HCT116 (cell line): ENCODE measurements at regions not wholly inside any gene's neighbourhood (a gene's known extent, or its start where the extent isn't known, plus 50 kb on each side); places are given as distances from the start of the nearest gene placed in this dataset.

Experiments
- ATAC-seq: fragments of 200-7000 bp; cut with Tn5 transposase; 2 replicates; pipeline ENCODE4 v1.9.1; 2020; ENCODE audit warnings: mild to moderate bottlenecking, moderate library complexity
- BruUV-seq: library from RNA; stranded (reverse); fragments of 400-500 nt; replicated peaks from 2 replicates; lab custom pipeline; 2021; lab: Mats Ljungman, UMichigan
- CTCF ChIA-PET: fragments of 300-600 bp; sonication (Branson Sonifier 250); formaldehyde crosslinking; loops from one replicate; lab custom pipeline; 2021; ENCODE audit warnings: antibody characterized with exemption; lab: Charles Lee
- POLR2A ChIA-PET: fragments of 300-600, 350-600 bp; sonication (Branson Sonifier 250); formaldehyde crosslinking; loops from one replicate; lab custom pipeline; 2021; ENCODE audit warnings: antibody characterized with exemption; lab: Charles Lee
- RAD21 ChIA-PET, 2 experiments: fragments of 300-600 bp; sonication (Branson Sonifier 250); formaldehyde crosslinking; loops; one replicate each; lab custom pipeline; 2023; ENCODE audit warnings: low total read pairs in 2 of 2; ENCODE audit not compliant: uncharacterized antibody in 2 of 2, unreplicated experiment in 2 of 2, low non-redundant PET in 1 of 2; lab: Charles Lee
- DNase-seq: peaks from one replicate; pipeline ENCODE4 v3.0.0-alpha.2; 2010; ENCODE audit warnings: low read depth, low spot score
- H2AFZ ChIP-seq: fragments of 200-600 bp; shearing (Covaris generic), sonication (generic); 2 replicates; pipeline ENCODE4 v1.6.1; 2017; ENCODE audit warnings: low read depth, mixed run types, mixed read lengths, antibody characterized with exemption, low read length; ENCODE audit not compliant: poor library complexity, severe bottlenecking
- H3K27ac ChIP-seq: 2 replicates; pipeline ENCODE4 v1.5.1; 2012; ENCODE audit warnings: low read depth, low read length
- H3K27me3 ChIP-seq: fragments of 200-600 bp; sonication (generic); 2 replicates; pipeline ENCODE4 v1.6.1; 2016; ENCODE audit warnings: mixed run types, low read length, mixed read lengths; ENCODE audit not compliant: insufficient read depth
- H3K36me3 ChIP-seq, 2 experiments: fragments of 200-500 bp in 1 of 2; fragments of 200-600 bp in 1 of 2; sonication (Bioruptor generic) in 1 of 2; sonication (generic) in 1 of 2; 2 replicates each; pipeline versions ENCODE4 v1.5.1 to v1.6.1; 2014 to 2016; ENCODE audit warnings: low read length in 2 of 2, inconsistent platforms in 1 of 2, mixed read lengths in 1 of 2, mixed run types in 1 of 2; ENCODE audit not compliant: insufficient read depth in 2 of 2, control insufficient read depth in 1 of 2
- H3K4me1 ChIP-seq, 2 experiments: fragments of 200-600 bp in 1 of 2; sonication (generic) in 1 of 2; 2 replicates each; pipeline versions ENCODE4 v1.5.1 to v1.6.1; 2012 to 2017; ENCODE audit warnings: low read length in 2 of 2, inconsistent platforms in 1 of 2, mild to moderate bottlenecking in 1 of 2, mixed read lengths in 1 of 2, mixed run types in 1 of 2, moderate library complexity in 1 of 2; ENCODE audit not compliant: insufficient read depth in 2 of 2, control insufficient read depth in 1 of 2
- H3K4me2 ChIP-seq: fragments of 200-600 bp; sonication (generic); 2 replicates; pipeline ENCODE4 v1.6.1; 2017; ENCODE audit warnings: mixed run types, low read length, mixed read lengths
- H3K4me3 ChIP-seq, 2 experiments: fragments of 200-600 bp in 1 of 2; sonication (generic) in 1 of 2; replicated peaks in 1 of 2; 2 replicates each; pipeline ENCODE4 v1.5.1; 2011 to 2016; ENCODE audit warnings: low read length in 2 of 2, control low read depth in 1 of 2, low read depth in 1 of 2, mild to moderate bottlenecking in 1 of 2, mixed read lengths in 1 of 2, mixed run types in 1 of 2
- H3K79me2 ChIP-seq: fragments of 200-600 bp; sonication (generic); 2 replicates; pipeline ENCODE4 v1.6.1; 2017; ENCODE audit warnings: mild to moderate bottlenecking, mixed run types, low read length, moderate library complexity, mixed read lengths; ENCODE audit not compliant: insufficient read depth
- H3K9ac ChIP-seq: fragments of 200-600 bp; sonication (generic); 2 replicates; pipeline ENCODE4 v1.6.1; 2016; ENCODE audit warnings: low read length, mixed read lengths
- H3K9me2 ChIP-seq: fragments of 200-600 bp; sonication (generic), shearing (Covaris generic); 2 replicates; pipeline ENCODE4 v1.6.1; 2017; ENCODE audit warnings: mixed run types, mild to moderate bottlenecking, moderate library complexity; ENCODE audit not compliant: insufficient read depth
- H3K9me3 ChIP-seq, 2 experiments: fragments of 200-500 bp in 1 of 2; fragments of 200-600 bp in 1 of 2; sonication (Bioruptor generic) in 1 of 2; sonication (generic) in 1 of 2; 2 replicates each; pipeline ENCODE4 v1.6.1; 2014 to 2017; ENCODE audit warnings: low read length in 2 of 2, mixed read lengths in 2 of 2, inconsistent platforms in 1 of 2, low read depth in 1 of 2, mild to moderate bottlenecking in 1 of 2, mixed run types in 1 of 2, moderate library complexity in 1 of 2; ENCODE audit not compliant: control insufficient read depth in 1 of 2, insufficient read depth in 1 of 2
- H4K20me1 ChIP-seq: fragments of 200-600 bp; sonication (generic), shearing (Covaris generic); 2 replicates; pipeline ENCODE4 v1.6.1; 2017; ENCODE audit warnings: mixed run types, mild to moderate bottlenecking, moderate library complexity; ENCODE audit not compliant: insufficient read depth
- CBX3 ChIP-seq: IDR thresholded peaks from 2 replicates; pipeline ENCODE4 v1.6.1; 2012; ENCODE audit warnings: low read depth
- CEBPB ChIP-seq: IDR thresholded peaks from 2 replicates; pipeline ENCODE4 v1.6.1; 2012; ENCODE audit warnings: low read depth
- EGR1 ChIP-seq: IDR thresholded peaks from 2 replicates; pipeline ENCODE4 v1.6.1; 2012; ENCODE audit warnings: low read depth
- EZH2 ChIP-seq: fragments of 200-600 bp; sonication (generic); IDR thresholded peaks from 2 replicates; pipeline ENCODE4 v1.6.1; 2017; ENCODE audit warnings: antibody characterized with exemption, mixed run types
- EZH2phosphoT487 ChIP-seq: fragments of 200-600 bp; IDR thresholded peaks from 2 replicates; pipeline ENCODE4 v1.6.1; 2018; ENCODE audit warnings: antibody characterized with exemption, borderline replicate concordance
- FOSL1 ChIP-seq: IDR thresholded peaks from 2 replicates; pipeline ENCODE4 v1.6.1; 2012; ENCODE audit warnings: low read depth
- JUND ChIP-seq: IDR thresholded peaks from 2 replicates; pipeline ENCODE4 v1.6.1; 2012
- POLR2A ChIP-seq: IDR thresholded peaks from 2 replicates; pipeline ENCODE4 v1.7.0; 2011; ENCODE audit warnings: borderline replicate concordance; ENCODE audit not compliant: insufficient read depth, insufficient read length; ENCODE audit errors: extremely low read depth
- POLR2AphosphoS5 ChIP-seq: IDR thresholded peaks from 2 replicates; pipeline ENCODE4 v1.6.1; 2011; ENCODE audit warnings: mild to moderate bottlenecking, low read depth, low read length, moderate library complexity
- RAD21 ChIP-seq: IDR thresholded peaks from 2 replicates; pipeline ENCODE4 v1.6.1; 2012; ENCODE audit warnings: low read depth, mild to moderate bottlenecking
- SRF ChIP-seq: IDR thresholded peaks from 2 replicates; pipeline ENCODE4 v1.6.1; 2012; ENCODE audit warnings: low read depth
- TCF7L2 ChIP-seq: IDR thresholded peaks from 2 replicates; pipeline ENCODE4 v1.7.0; 2011; ENCODE audit warnings: borderline replicate concordance, inconsistent platforms; ENCODE audit not compliant: insufficient read depth, insufficient read length; ENCODE audit errors: extremely low read depth
- YY1 ChIP-seq: IDR thresholded peaks from 2 replicates; pipeline ENCODE4 v1.6.1; 2011; ENCODE audit warnings: low read length, low read depth, moderate library complexity, mild to moderate bottlenecking; ENCODE audit not compliant: insufficient replicate concordance; ENCODE audit errors: extremely low read depth
- ZFX ChIP-seq: fragments of 450-650 bp; IDR thresholded peaks from 2 replicates; pipeline ENCODE4 v1.6.1; 2017
- ZNF274 ChIP-seq: fragments of 200-500 bp; sonication (Bioruptor generic); IDR thresholded peaks from 2 replicates; pipeline ENCODE4 v1.6.1; 2014; ENCODE audit warnings: mild to moderate bottlenecking, low read depth, low read length, inconsistent platforms
- intact Hi-C: fragments of 100-400 bp; cut with micrococcal nuclease; formaldehyde crosslinking; loops from 2 replicates; pipeline ENCODE4 v1.10.0; 2022
- TF ChIP-seq, protein P1 (sequence below): IDR thresholded peaks from 2 replicates; pipeline ENCODE4 v1.6.1; 2012
- TF ChIP-seq, protein P2 (sequence below): IDR thresholded peaks from 2 replicates; pipeline ENCODE4 v1.6.1; 2011; ENCODE audit warnings: mild to moderate bottlenecking, low read length, moderate library complexity; ENCODE audit not compliant: insufficient replicate concordance; ENCODE audit errors: extremely low read depth
- TF ChIP-seq, protein P3 (sequence below): IDR thresholded peaks from 2 replicates; pipeline ENCODE4 v1.6.1; 2012
- TF ChIP-seq, protein P4 (sequence below), 3 experiments: fragments of 200-600 bp in 1 of 3; sonication (generic) in 1 of 3; IDR thresholded peaks in 2 of 3; conservative IDR thresholded peaks in 1 of 3; 2 replicates each; pipeline ENCODE4 v1.5.1; 2012 to 2017; ENCODE audit warnings: low read depth in 2 of 3, low read length in 2 of 3, antibody characterized with exemption in 1 of 3, borderline replicate concordance in 1 of 3, control low read depth in 1 of 3, mild to moderate bottlenecking in 1 of 3, mixed read lengths in 1 of 3, mixed run types in 1 of 3, moderate library complexity in 1 of 3; ENCODE audit not compliant: insufficient read depth in 1 of 3

DNA sequence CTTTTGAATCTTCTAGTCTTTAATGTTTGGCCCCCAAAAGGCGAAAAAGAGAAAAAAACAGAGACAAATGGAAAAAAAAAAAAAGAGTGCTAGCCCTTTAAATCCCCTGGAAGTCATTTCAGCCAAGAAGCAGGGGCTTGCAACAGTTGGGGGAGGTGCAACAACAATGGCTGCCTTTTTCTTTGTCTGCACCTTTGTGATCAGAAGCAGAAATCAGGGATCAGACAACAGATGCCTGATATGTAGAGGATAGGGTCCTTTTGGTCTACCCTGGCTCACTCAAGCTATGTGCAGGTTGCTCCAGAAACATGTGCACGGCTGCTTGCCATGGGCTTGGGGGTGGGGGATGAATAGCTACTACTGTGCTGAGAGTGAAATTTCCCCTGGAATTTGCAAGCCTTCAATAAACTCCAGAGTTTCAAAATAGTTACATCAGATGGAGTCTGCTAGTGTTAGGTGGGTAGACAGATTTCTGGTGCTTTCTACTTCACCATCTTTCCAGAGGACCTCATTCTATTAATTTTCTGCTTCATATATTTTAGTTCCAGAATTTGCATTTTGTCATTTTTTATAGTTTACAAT lies 150.9 kb downstream of the FGF18 start:
- H3K36me3 ChIP-seq: no peaks in the 10 kb centered on the region
- no peak overlapping the region for H2AFZ ChIP-seq
- RAD21 ChIA-PET: no interaction called here
- H3K9ac ChIP-seq: no peak overlapping the region
- ATAC-seq (no peak), DNase-seq (no peak)
- peaks cover 6 to 7% of the 10 kb centered on the region in 2 experiments; a peak in 2 of 4 replicates for H3K9me3 ChIP-seq
- H3K79me2 ChIP-seq: no peaks in the 10 kb centered on the region
- POLR2A ChIA-PET: no interaction called here
- no peaks in the 10 kb centered on the region for H3K9me2 ChIP-seq
- CTCF ChIA-PET: no interaction called here
- no peaks in the 10 kb centered on the region for H3K27me3 ChIP-seq
- no peaks in the 10 kb centered on the region for H3K4me1 ChIP-seq
- no peaks in the 10 kb centered on the region for H4K20me1 ChIP-seq
- BruUV-seq: no TSS peak
- no peak overlapping the region for H3K4me2 ChIP-seq
- H3K4me3 ChIP-seq: no peak overlapping the region
- no peak overlapping the region for H3K27ac ChIP-seq
- TF ChIP-seq SRF (no peak), JUND (no peak), POLR2A (no peak), CBX3 (no peak), ZNF274 (no peak), EZH2phosphoT487 (no peak), EGR1 (no peak), RAD21 (no peak), ZFX (no peak), POLR2AphosphoS5 (no peak), EZH2 (no peak), YY1 (no peak), TCF7L2 (no peak), FOSL1 (no peak), CEBPB (no peak)
- TF ChIP-seq, protein P1, sequence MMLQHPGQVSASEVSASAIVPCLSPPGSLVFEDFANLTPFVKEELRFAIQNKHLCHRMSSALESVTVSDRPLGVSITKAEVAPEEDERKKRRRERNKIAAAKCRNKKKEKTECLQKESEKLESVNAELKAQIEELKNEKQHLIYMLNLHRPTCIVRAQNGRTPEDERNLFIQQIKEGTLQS: no peak
- TF ChIP-seq, protein P2, sequence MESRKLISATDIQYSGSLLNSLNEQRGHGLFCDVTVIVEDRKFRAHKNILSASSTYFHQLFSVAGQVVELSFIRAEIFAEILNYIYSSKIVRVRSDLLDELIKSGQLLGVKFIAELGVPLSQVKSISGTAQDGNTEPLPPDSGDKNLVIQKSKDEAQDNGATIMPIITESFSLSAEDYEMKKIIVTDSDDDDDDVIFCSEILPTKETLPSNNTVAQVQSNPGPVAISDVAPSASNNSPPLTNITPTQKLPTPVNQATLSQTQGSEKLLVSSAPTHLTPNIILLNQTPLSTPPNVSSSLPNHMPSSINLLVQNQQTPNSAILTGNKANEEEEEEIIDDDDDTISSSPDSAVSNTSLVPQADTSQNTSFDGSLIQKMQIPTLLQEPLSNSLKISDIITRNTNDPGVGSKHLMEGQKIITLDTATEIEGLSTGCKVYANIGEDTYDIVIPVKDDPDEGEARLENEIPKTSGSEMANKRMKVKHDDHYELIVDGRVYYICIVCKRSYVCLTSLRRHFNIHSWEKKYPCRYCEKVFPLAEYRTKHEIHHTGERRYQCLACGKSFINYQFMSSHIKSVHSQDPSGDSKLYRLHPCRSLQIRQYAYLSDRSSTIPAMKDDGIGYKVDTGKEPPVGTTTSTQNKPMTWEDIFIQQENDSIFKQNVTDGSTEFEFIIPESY: no peak
- TF ChIP-seq, protein P3, sequence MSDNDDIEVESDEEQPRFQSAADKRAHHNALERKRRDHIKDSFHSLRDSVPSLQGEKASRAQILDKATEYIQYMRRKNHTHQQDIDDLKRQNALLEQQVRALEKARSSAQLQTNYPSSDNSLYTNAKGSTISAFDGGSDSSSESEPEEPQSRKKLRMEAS: no peak
- TF ChIP-seq, protein P4, sequence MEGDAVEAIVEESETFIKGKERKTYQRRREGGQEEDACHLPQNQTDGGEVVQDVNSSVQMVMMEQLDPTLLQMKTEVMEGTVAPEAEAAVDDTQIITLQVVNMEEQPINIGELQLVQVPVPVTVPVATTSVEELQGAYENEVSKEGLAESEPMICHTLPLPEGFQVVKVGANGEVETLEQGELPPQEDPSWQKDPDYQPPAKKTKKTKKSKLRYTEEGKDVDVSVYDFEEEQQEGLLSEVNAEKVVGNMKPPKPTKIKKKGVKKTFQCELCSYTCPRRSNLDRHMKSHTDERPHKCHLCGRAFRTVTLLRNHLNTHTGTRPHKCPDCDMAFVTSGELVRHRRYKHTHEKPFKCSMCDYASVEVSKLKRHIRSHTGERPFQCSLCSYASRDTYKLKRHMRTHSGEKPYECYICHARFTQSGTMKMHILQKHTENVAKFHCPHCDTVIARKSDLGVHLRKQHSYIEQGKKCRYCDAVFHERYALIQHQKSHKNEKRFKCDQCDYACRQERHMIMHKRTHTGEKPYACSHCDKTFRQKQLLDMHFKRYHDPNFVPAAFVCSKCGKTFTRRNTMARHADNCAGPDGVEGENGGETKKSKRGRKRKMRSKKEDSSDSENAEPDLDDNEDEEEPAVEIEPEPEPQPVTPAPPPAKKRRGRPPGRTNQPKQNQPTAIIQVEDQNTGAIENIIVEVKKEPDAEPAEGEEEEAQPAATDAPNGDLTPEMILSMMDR (IDR thresholded peaks at IDR 0.05 in 2 of 3, conservative IDR thresholded peaks at IDR 0.05 in 1 of 3; ENCODE audit: borderline replicate concordance in 1 of 3, insufficient read depth in 1 of 3, low read depth in 2 of 3, low read length in 2 of 3): no peak
- intact Hi-C loops: no loop called here
